Nephron (organoid): ENCODE measurements at regions not wholly inside any gene's neighbourhood (a gene's known extent, or its start where the extent isn't known, plus 50 kb on each side); places are given as distances from the start of the nearest gene placed in this dataset.

Source experiments
- H3K27ac Mint-ChIP-seq, 3 experiments: 2 replicates each; pipeline ENCODE4 v1.8.0; 2020; ENCODE audit warnings: mixed read lengths in 3 of 3, mild to moderate bottlenecking in 2 of 3, moderate library complexity in 1 of 3
- H3K27me3 Mint-ChIP-seq: 2 replicates; pipeline ENCODE4 v1.8.0; 2021; ENCODE audit warnings: low read depth, mild to moderate bottlenecking, moderate library complexity, mixed read lengths
- H3K36me3 Mint-ChIP-seq: 2 replicates; pipeline ENCODE4 v1.8.0; 2020; ENCODE audit warnings: low read depth, mixed read lengths
- H3K4me1 Mint-ChIP-seq: 2 replicates; pipeline ENCODE4 v1.8.0; 2020; ENCODE audit warnings: mixed read lengths
- H3K4me3 Mint-ChIP-seq, 3 experiments: 2 replicates each; pipeline ENCODE4 v1.8.0; 2020; ENCODE audit warnings: mild to moderate bottlenecking in 3 of 3, mixed read lengths in 3 of 3, moderate library complexity in 2 of 3
- H3K9me3 Mint-ChIP-seq: 2 replicates; pipeline ENCODE4 v1.8.0; 2020; ENCODE audit warnings: mixed read lengths
- TF ChIP-seq, protein P1 (sequence below), 3 experiments: fragments of 200-600 bp; sonication (generic); IDR thresholded peaks; one replicate each; pipeline ENCODE4 v1.5.0; 2021; ENCODE audit warnings: antibody characterized with exemption in 3 of 3; ENCODE audit not compliant: unreplicated experiment in 3 of 3

DNA sequence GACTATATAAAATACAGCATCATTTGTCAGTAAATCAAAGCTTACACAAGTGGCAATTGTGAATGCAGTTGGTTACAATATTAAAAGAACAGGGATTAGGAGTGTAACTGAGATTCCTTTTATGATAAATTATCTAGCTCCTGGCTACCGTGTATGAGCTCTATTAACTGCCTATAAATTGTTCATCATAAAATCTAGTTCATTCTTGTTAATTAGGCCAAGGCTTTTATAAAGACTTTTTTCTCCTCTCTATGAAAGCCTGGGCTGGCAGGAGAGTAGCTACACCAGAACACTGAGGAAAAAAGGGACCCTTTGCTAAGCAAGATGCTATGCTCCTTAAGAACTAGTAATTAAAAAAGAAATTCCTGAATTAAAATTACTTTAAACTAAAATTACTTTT, 132.4 kb upstream of the MEF2C start:
- peaks cover 9% of the 10 kb centered on the region for H3K4me1 Mint-ChIP-seq
- H3K36me3 Mint-ChIP-seq: no peaks in the 10 kb centered on the region
- no peak overlapping the region for H3K27ac Mint-ChIP-seq
- H3K9me3 Mint-ChIP-seq: no peaks in the 10 kb centered on the region
- H3K27me3 Mint-ChIP-seq: peaks cover 4% of the 10 kb centered on the region
- TF ChIP-seq, protein P1, sequence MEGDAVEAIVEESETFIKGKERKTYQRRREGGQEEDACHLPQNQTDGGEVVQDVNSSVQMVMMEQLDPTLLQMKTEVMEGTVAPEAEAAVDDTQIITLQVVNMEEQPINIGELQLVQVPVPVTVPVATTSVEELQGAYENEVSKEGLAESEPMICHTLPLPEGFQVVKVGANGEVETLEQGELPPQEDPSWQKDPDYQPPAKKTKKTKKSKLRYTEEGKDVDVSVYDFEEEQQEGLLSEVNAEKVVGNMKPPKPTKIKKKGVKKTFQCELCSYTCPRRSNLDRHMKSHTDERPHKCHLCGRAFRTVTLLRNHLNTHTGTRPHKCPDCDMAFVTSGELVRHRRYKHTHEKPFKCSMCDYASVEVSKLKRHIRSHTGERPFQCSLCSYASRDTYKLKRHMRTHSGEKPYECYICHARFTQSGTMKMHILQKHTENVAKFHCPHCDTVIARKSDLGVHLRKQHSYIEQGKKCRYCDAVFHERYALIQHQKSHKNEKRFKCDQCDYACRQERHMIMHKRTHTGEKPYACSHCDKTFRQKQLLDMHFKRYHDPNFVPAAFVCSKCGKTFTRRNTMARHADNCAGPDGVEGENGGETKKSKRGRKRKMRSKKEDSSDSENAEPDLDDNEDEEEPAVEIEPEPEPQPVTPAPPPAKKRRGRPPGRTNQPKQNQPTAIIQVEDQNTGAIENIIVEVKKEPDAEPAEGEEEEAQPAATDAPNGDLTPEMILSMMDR (IDR thresholded peaks at IDR 0.05; ENCODE audit: unreplicated experiment in 3 of 3): no peak
- no peak overlapping the region for H3K4me3 Mint-ChIP-seq

DNA sequence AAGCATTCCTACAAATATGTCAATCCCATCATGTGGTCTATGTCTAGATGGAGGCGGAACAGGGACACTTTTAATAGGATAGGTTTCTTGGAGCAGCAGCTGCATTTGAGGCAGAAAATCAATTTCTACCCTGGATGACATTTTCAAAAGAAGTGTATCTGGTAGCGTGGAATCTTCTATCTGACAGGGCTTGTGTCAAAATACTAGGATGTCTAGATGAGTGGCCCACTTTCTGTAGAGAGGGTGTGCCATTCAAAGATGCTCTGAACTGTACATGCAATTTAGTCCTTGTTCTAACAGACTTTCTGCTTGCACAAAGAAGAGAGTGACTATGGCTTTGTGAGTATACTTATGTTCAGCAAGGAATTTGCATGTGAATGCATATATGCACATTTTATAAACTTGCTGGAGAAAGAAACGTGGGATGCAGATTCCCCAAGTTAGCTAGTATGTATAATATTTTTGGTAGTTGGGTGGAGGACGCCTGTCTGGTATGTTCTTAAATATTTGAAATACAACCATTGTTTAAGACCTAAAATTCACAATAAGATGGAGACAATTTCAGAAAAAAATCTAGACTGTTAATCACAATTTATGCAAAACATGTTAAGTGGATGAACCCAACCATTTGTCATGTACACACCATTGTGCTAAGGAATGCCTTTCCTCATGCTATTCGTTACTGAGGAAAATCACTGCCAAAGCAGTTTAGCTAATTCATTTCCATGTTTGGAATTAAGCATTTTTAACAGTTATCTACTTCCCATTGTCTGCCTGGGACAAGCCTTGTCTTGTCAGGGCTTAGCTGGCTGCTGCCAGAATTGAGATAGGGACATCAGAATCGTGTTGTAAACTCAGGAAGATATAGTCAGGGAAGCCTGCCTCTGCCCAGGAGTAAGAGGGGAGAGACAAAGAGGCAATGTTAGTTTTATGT, 129.1 kb upstream of the MEF2C start:
- Mint-ChIP-seq H3K36me3 (no peaks in the 10 kb centered on the region), H3K27ac (no peak overlapping the region), H3K4me1 (peaks cover 9% of the 10 kb centered on the region), H3K9me3 (no peaks in the 10 kb centered on the region), H3K27me3 (peaks cover 4% of the 10 kb centered on the region), H3K4me3 (no peak overlapping the region)
- TF ChIP-seq, protein P1 (IDR thresholded peaks at IDR 0.05; ENCODE audit: unreplicated experiment in 3 of 3): no peak

DNA sequence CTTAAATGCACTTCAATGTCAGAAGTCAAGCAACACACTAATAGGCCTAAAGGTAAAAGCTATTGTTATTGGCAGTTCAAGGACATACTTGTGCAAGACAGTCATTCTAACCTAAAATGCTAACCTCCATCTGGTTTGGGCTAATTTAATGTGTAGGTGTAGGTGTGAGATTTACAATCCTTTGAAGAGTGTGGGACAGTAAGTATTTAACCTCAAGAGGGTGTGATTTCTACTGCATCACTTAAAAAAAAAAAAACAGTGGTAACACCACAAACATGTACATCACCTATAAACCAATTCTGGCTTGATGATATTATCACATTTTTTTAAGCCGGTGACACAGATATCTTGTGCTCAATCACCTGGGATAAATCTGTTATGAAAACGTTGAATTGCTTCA, 127.5 kb upstream of the MEF2C start:
- peaks cover 4% of the 10 kb centered on the region for H3K27me3 Mint-ChIP-seq
- TF ChIP-seq, protein P1 (IDR thresholded peaks at IDR 0.05; ENCODE audit: unreplicated experiment in 3 of 3): no peak
- H3K9me3 Mint-ChIP-seq: no peaks in the 10 kb centered on the region
- no peak overlapping the region for H3K4me3 Mint-ChIP-seq
- H3K27ac Mint-ChIP-seq: no peak overlapping the region
- H3K36me3 Mint-ChIP-seq: no peaks in the 10 kb centered on the region
- peaks cover 4% of the 10 kb centered on the region for H3K4me1 Mint-ChIP-seq

DNA sequence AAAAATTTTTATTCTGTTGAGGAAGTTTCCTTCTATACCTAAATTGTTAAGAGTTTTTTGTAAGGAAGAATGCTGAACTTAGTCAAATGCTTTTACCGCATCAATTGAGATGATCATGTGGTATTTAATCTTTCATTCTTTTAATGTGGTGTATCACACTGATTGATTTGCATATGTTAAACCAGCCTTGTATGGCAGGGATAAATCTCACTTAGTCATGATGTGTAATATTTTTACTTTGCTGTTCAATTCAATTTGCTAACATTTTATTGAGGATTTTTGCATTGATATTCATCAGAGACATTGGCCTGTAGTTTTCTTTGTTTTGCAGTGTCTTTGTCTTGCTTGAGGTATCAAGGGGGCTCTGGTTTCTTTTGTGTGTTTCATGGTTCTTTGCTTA, 125.3 kb upstream of the MEF2C start:
- H3K27me3 Mint-ChIP-seq: no peaks in the 10 kb centered on the region
- no peak overlapping the region for H3K4me3 Mint-ChIP-seq
- peaks cover 4% of the 10 kb centered on the region for H3K9me3 Mint-ChIP-seq
- no peaks in the 10 kb centered on the region for H3K4me1 Mint-ChIP-seq
- TF ChIP-seq, protein P1 (IDR thresholded peaks at IDR 0.05; ENCODE audit: unreplicated experiment in 3 of 3): no peak
- H3K36me3 Mint-ChIP-seq: no peaks in the 10 kb centered on the region
- H3K27ac Mint-ChIP-seq: no peak overlapping the region

DNA sequence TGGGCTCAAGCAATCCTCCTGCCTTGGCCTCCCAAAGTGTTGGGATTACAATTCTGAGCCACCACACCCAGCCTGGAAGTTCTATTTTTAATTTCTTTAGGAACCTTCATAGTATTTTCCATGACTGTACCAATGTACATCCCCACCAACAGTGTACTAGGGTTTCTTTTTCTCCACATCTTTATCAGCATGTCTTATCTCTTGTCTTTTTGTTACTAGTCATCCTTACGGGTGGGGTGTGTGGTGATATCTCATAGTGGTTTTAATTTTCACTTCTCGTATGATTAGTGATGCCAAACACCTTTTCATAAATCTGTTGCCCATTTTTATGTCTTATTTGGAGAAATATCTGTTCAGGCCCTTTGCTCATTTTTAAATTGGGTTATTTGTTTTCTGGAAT, 123.0 kb upstream of the MEF2C start:
- Mint-ChIP-seq H3K4me3 (no peak overlapping the region), H3K9me3 (peaks cover 4% of the 10 kb centered on the region), H3K4me1 (no peaks in the 10 kb centered on the region), H3K36me3 (no peaks in the 10 kb centered on the region), H3K27me3 (no peaks in the 10 kb centered on the region), H3K27ac (no peak overlapping the region)
- TF ChIP-seq, protein P1 (IDR thresholded peaks at IDR 0.05; ENCODE audit: unreplicated experiment in 3 of 3): no peak

DNA sequence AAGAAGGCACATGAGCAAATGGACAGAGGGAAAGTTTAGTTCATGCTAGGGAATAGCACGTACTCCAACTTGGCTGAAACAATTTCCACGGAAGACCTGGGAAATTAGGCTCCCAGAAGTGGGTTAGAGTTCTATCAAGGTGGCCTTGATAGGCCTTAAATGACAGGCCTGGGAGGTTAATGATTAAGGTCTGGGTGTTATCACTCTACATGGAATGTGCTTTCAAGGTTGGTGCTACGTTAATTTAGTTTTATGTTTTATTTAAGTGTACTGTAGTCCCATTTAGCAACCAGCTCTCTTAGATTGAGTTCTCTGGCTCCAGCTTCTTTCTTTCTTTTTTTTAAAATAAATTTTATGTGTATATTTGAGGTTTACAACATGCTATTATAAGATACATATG, 121.4 kb upstream of the MEF2C start:
- Mint-ChIP-seq H3K36me3 (no peaks in the 10 kb centered on the region), H3K27me3 (no peaks in the 10 kb centered on the region)

More for the DNA sequence above, 121.4 kb upstream of the MEF2C start:
- Mint-ChIP-seq H3K4me3 (no peak overlapping the region), H3K9me3 (peaks cover 4% of the 10 kb centered on the region), H3K4me1 (no peaks in the 10 kb centered on the region), H3K27ac (no peak overlapping the region)
- TF ChIP-seq, protein P1 (IDR thresholded peaks at IDR 0.05; ENCODE audit: unreplicated experiment in 3 of 3): no peak
